GM12878 (cell line): ENCODE measurements at regions not wholly inside any gene's neighbourhood (a gene's known extent, or its start where the extent isn't known, plus 50 kb on each side); places are given as distances from the start of the nearest gene placed in this dataset.

ENCODE experiments used
- ATAC-seq: fragments of 200-7000 bp; cut with Tn5 transposase; 3 replicates; pipeline ENCODE4 v1.9.1; 2020; ENCODE audit warnings: mild to moderate bottlenecking, moderate library complexity
- BruUV-seq: library from RNA; stranded (reverse); fragments of 400-500 nt; replicated peaks from 2 replicates; lab custom pipeline; 2021; lab: Mats Ljungman, UMichigan
- CTCF ChIA-PET: fragments of 300-600 bp; sonication (Branson Sonifier 250); formaldehyde crosslinking; extraction: SDS; loops from one replicate; lab custom pipeline; 2021; ENCODE audit warnings: inconsistent platforms; lab: Yijun Ruan, JAX
- POLR2A ChIA-PET: fragments of 350-600 bp; formaldehyde crosslinking; extraction: SDS; loops from one replicate; lab custom pipeline; 2021; ENCODE audit warnings: inconsistent platforms; lab: Charles Lee
- RAD21 ChIA-PET: fragments of 300-600 bp; sonication (Branson Sonifier 250); formaldehyde crosslinking; loops from one replicate; lab custom pipeline; 2023; ENCODE audit warnings: antibody characterized with exemption; ENCODE audit not compliant: unreplicated experiment; lab: Charles Lee
- SMC1A ChIA-PET: fragments of 300-600 bp; sonication (Branson Sonifier 250); formaldehyde crosslinking; loops from one replicate; lab custom pipeline; 2023; ENCODE audit not compliant: unreplicated experiment, uncharacterized antibody; lab: Charles Lee
- DNase-seq: peaks from one replicate; pipeline ENCODE4 v3.0.0-alpha.2; 2011; ENCODE audit warnings: low read depth, low spot score
- FAIRE-seq: peaks from 3 replicates; lab custom pipeline; 2011; peaks lifted over from hg19 to GRCh38; lab: Jason Lieb, UNC
- H2AFZ ChIP-seq: 2 replicates; pipeline ENCODE4 v1.6.0; 2011; ENCODE audit warnings: low read depth, low read length, control low read depth; ENCODE audit not compliant: control insufficient read depth
- H3K27ac ChIP-seq: 2 replicates; pipeline ENCODE4 v1.5.1; 2011; ENCODE audit warnings: control low read depth; ENCODE audit not compliant: control insufficient read depth, insufficient read depth
- H3K27me3 ChIP-seq, 2 experiments: replicated peaks in 1 of 2; 2 replicates each; pipeline versions ENCODE4 v1.6.0 to v1.6.1; 2011; ENCODE audit warnings: low read length in 1 of 2; ENCODE audit not compliant: control insufficient read depth in 2 of 2, insufficient read depth in 2 of 2
- H3K36me3 ChIP-seq, 2 experiments: 2 replicates each; pipeline ENCODE4 v1.5.1; 2011; ENCODE audit warnings: low read length in 1 of 2; ENCODE audit not compliant: control insufficient read depth in 2 of 2, insufficient read depth in 2 of 2
- H3K4me1 ChIP-seq: 2 replicates; pipeline ENCODE4 v1.6.1; 2011; ENCODE audit warnings: mild to moderate bottlenecking, low read length, moderate library complexity, mixed read lengths; ENCODE audit not compliant: control insufficient read depth, insufficient read depth
- H3K4me2 ChIP-seq: 2 replicates; pipeline ENCODE4 v1.6.0; 2011; ENCODE audit warnings: control low read depth; ENCODE audit not compliant: control insufficient read depth, insufficient read depth
- H3K4me3 ChIP-seq: fragments of 200-600 bp; sonication (generic); 2 replicates; pipeline ENCODE4 v1.5.1; 2016
- H3K79me2 ChIP-seq: 2 replicates; pipeline ENCODE4 v1.6.0; 2011; ENCODE audit warnings: low read length; ENCODE audit not compliant: control insufficient read depth, insufficient read depth
- H3K9ac ChIP-seq: 2 replicates; pipeline ENCODE4 v1.8.0; 2011; ENCODE audit warnings: low read length, control low read depth, mixed read lengths; ENCODE audit not compliant: control insufficient read depth, insufficient read depth
- H3K9me3 ChIP-seq: replicated peaks from 3 replicates; pipeline ENCODE4 v1.5.1; 2011; ENCODE audit warnings: mild to moderate bottlenecking, low read length; ENCODE audit not compliant: control insufficient read depth, insufficient read depth
- H4K20me1 ChIP-seq: 2 replicates; pipeline ENCODE4 v1.6.0; 2011; ENCODE audit not compliant: control insufficient read depth, insufficient read depth
- CBFB ChIP-seq: IDR thresholded peaks from 2 replicates; pipeline ENCODE4 v1.6.1; 2016; ENCODE audit warnings: antibody characterized with exemption, low read depth
- CREB1 ChIP-seq: IDR thresholded peaks from 2 replicates; pipeline ENCODE4 v1.6.1; 2012; ENCODE audit warnings: low read depth, mild to moderate bottlenecking, inconsistent platforms
- CREM ChIP-seq: IDR thresholded peaks from 2 replicates; pipeline ENCODE4 v1.6.1; 2014; ENCODE audit warnings: antibody characterized with exemption, low read depth
- DPF2 ChIP-seq: fragments of 450-650 bp; IDR thresholded peaks from 2 replicates; pipeline ENCODE4 v1.6.1; 2017; ENCODE audit warnings: mild to moderate bottlenecking
- EP300 ChIP-seq, 2 experiments: fragments of 150-350 bp in 1 of 2; IDR thresholded peaks; 2 replicates each; pipeline ENCODE4 v1.6.1; 2011 to 2012; ENCODE audit warnings: low read depth in 2 of 2, low read length in 2 of 2, borderline replicate concordance in 1 of 2, improper control_type of control experiment in 1 of 2, inconsistent platforms in 1 of 2; ENCODE audit not compliant: control insufficient read depth in 1 of 2
- JUND ChIP-seq: IDR thresholded peaks from 2 replicates; pipeline ENCODE4 v1.6.1; 2012; ENCODE audit warnings: low read depth, mild to moderate bottlenecking, low read length, improper control_type of control experiment, moderate library complexity
- MXI1 ChIP-seq: fragments of 150-350 bp; IDR thresholded peaks from 2 replicates; pipeline ENCODE4 v1.6.1; 2011; ENCODE audit warnings: low read depth, mild to moderate bottlenecking, inconsistent platforms, low read length, improper control_type of control experiment
- NR2C2 ChIP-seq: IDR thresholded peaks from 2 replicates; pipeline ENCODE4 v1.6.1; 2011; ENCODE audit warnings: borderline replicate concordance, low read depth; ENCODE audit not compliant: control insufficient read depth, insufficient read length
- NRF1 ChIP-seq: conservative IDR thresholded peaks from 2 replicates; pipeline ENCODE4 v1.6.1; 2011; ENCODE audit warnings: mild to moderate bottlenecking, low read depth, low read length, improper control_type of control experiment
- RAD51 ChIP-seq: fragments of 450-650 bp; IDR thresholded peaks from 2 replicates; pipeline ENCODE4 v1.6.1; 2016; ENCODE audit warnings: moderate library complexity, mild to moderate bottlenecking, inconsistent platforms
- SMAD1 ChIP-seq: fragments of 450-650 bp; IDR thresholded peaks from 2 replicates; pipeline ENCODE4 v1.6.1; 2018; ENCODE audit warnings: mild to moderate bottlenecking, low read depth; ENCODE audit not compliant: partially characterized antibody
- YY1 ChIP-seq: IDR thresholded peaks from 2 replicates; pipeline ENCODE4 v1.6.1; 2011; ENCODE audit warnings: low read depth, mild to moderate bottlenecking, low read length
- WGBS: methylation state at CpG from one replicate; pipeline ENCODE4 v1.1.6; 2016; ENCODE audit warnings: low lambda C conversion rate; ENCODE audit not compliant: insufficient replicate concordance, insufficient coverage; ENCODE audit errors: missing lambda C conversion rate; 5-methylcytosine and 5-hydroxymethylcytosine counted together
- in situ Hi-C: fragments of 300-500 bp; cut with MboI; formaldehyde crosslinking; loops from 9 replicates; pipeline ENCODE4 v1.14.3; 2018; ENCODE audit warnings: mixed read lengths
- intact Hi-C: fragments of 100-400 bp; cut with micrococcal nuclease; formaldehyde crosslinking; loops from one replicate; pipeline ENCODE4 v1.14.2; 2022; ENCODE audit not compliant: unreplicated experiment
- TF ChIP-seq, protein P1 (sequence below): fragments of 150-350 bp; IDR thresholded peaks from 2 replicates; pipeline ENCODE4 v1.6.1; 2014; ENCODE audit warnings: mild to moderate bottlenecking, low read depth, low read length
- TF ChIP-seq, protein P2 (sequence below): IDR thresholded peaks from 2 replicates; pipeline ENCODE4 v1.6.1; 2011; ENCODE audit warnings: low read depth, low read length, improper control_type of control experiment, borderline replicate concordance
- TF ChIP-seq, protein P3 (sequence below): IDR thresholded peaks from 2 replicates; pipeline ENCODE4 v1.6.1; 2012; ENCODE audit warnings: low read depth, low read length, improper control_type of control experiment
- TF ChIP-seq, protein P4 (sequence below): fragments of 450-650 bp; IDR thresholded peaks from 2 replicates; pipeline ENCODE4 v1.6.1; 2016; ENCODE audit warnings: mild to moderate bottlenecking
- TF ChIP-seq, protein P5 (sequence below): fragments of 450-650 bp; IDR thresholded peaks from 2 replicates; pipeline ENCODE4 v1.6.1; 2017; ENCODE audit warnings: low read depth, mild to moderate bottlenecking, moderate library complexity

DNA sequence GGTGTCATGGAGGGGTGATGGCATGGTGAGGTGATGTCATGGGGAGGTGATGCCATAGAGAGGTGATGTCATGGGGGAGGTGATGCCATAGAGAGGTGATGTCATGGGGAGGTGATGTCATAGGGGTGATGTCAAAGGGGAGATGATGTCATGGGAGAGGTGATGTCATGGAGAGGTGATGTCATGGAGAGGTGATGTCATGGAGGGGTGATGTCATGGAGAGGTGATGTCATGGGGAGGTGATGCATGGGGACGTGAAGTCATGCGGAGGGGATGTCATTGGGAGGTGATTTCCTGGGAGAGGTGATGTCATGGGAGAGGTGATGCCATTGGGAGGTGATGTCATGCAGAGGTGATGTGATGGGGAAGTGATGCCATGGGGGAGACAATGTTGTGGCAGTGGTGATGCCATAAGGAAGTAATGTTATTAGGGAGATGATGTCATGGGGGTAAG lies 92.1 kb upstream of the C1orf174 start (continued):
- TF ChIP-seq, protein P1, sequence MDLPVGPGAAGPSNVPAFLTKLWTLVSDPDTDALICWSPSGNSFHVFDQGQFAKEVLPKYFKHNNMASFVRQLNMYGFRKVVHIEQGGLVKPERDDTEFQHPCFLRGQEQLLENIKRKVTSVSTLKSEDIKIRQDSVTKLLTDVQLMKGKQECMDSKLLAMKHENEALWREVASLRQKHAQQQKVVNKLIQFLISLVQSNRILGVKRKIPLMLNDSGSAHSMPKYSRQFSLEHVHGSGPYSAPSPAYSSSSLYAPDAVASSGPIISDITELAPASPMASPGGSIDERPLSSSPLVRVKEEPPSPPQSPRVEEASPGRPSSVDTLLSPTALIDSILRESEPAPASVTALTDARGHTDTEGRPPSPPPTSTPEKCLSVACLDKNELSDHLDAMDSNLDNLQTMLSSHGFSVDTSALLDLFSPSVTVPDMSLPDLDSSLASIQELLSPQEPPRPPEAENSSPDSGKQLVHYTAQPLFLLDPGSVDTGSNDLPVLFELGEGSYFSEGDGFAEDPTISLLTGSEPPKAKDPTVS: no peak
- TF ChIP-seq CBFB (no peak), YY1 (no peak), MXI1 (no peak), CREM (peak; percentile 81), CREB1 (peak; percentile 93), SMAD1 (no peak)
- TF ChIP-seq, protein P2, sequence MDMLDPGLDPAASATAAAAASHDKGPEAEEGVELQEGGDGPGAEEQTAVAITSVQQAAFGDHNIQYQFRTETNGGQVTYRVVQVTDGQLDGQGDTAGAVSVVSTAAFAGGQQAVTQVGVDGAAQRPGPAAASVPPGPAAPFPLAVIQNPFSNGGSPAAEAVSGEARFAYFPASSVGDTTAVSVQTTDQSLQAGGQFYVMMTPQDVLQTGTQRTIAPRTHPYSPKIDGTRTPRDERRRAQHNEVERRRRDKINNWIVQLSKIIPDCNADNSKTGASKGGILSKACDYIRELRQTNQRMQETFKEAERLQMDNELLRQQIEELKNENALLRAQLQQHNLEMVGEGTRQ: no peak

DNA sequence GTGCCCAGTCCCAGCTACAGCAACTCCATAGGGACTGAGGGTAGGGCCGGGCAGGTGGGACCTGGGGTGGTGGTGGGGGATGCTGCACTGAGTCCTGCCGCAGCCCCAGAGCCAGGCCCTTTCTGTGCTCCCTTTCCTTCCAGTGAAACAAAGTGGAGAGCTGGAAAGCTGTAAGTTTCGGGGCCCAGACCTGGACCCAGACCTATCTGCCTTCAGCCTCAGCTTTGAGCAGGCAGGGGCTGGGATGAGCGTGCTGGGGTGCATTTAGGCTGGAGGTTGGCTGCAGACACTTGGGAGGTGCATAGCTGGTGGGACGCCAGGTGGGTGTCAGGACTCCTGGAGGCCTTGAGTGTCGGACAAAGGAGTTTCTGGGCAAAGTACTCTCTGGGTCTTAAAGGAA lies 92.7 kb upstream of the C1orf174 start:
- POLR2A ChIA-PET: interaction anchor here (0.6 kb wide), 1 partner anchor 385 kb away, joined by 3 read pairs; no protein-coding TSS in a partner anchor
- H3K9ac ChIP-seq: no peak overlapping the region
- 12% methylated on average over 6 of the region's 6 CpGs for WGBS
- in situ Hi-C loops (no loop called here), intact Hi-C loops (no loop called here)
- RAD21 ChIA-PET: no interaction called here
- H3K9me3 ChIP-seq: no peaks in the 10 kb centered on the region; the same call in 2 of the 3 replicates
- SMC1A ChIA-PET: no interaction called here
- H3K27me3 ChIP-seq: no peaks in the 10 kb centered on the region
- no peak for FAIRE-seq
- H3K36me3 ChIP-seq: no peaks in the 10 kb centered on the region
- no peaks in the 10 kb centered on the region for H3K4me1 ChIP-seq
- H2AFZ ChIP-seq: no peak overlapping the region
- ATAC-seq: no peak
- no peak overlapping the region for H3K4me3 ChIP-seq
- no TSS peak for BruUV-seq
- DNase-seq: no peak
- no peak overlapping the region for H3K27ac ChIP-seq
- H4K20me1 ChIP-seq: no peaks in the 10 kb centered on the region
- H3K4me2 ChIP-seq: no peak overlapping the region
- CTCF ChIA-PET: no interaction called here
- no peaks in the 10 kb centered on the region for H3K79me2 ChIP-seq
- TF ChIP-seq, protein P3, sequence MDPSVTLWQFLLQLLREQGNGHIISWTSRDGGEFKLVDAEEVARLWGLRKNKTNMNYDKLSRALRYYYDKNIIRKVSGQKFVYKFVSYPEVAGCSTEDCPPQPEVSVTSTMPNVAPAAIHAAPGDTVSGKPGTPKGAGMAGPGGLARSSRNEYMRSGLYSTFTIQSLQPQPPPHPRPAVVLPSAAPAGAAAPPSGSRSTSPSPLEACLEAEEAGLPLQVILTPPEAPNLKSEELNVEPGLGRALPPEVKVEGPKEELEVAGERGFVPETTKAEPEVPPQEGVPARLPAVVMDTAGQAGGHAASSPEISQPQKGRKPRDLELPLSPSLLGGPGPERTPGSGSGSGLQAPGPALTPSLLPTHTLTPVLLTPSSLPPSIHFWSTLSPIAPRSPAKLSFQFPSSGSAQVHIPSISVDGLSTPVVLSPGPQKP: no peak
- no peak for TF ChIP-seq DPF2
- TF ChIP-seq JUND: no peak
- TF ChIP-seq, protein P4, sequence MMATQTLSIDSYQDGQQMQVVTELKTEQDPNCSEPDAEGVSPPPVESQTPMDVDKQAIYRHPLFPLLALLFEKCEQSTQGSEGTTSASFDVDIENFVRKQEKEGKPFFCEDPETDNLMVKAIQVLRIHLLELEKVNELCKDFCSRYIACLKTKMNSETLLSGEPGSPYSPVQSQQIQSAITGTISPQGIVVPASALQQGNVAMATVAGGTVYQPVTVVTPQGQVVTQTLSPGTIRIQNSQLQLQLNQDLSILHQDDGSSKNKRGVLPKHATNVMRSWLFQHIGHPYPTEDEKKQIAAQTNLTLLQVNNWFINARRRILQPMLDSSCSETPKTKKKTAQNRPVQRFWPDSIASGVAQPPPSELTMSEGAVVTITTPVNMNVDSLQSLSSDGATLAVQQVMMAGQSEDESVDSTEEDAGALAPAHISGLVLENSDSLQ: no peak
- no peak for TF ChIP-seq NR2C2
- TF ChIP-seq EP300 (IDR thresholded peaks at IDR 0.05; ENCODE audit: borderline replicate concordance in 1 of 2, control insufficient read depth in 1 of 2, low read depth in 2 of 2, low read length in 2 of 2): no peak
- no peak for TF ChIP-seq NRF1
- no peak for TF ChIP-seq RAD51
- TF ChIP-seq, protein P5, sequence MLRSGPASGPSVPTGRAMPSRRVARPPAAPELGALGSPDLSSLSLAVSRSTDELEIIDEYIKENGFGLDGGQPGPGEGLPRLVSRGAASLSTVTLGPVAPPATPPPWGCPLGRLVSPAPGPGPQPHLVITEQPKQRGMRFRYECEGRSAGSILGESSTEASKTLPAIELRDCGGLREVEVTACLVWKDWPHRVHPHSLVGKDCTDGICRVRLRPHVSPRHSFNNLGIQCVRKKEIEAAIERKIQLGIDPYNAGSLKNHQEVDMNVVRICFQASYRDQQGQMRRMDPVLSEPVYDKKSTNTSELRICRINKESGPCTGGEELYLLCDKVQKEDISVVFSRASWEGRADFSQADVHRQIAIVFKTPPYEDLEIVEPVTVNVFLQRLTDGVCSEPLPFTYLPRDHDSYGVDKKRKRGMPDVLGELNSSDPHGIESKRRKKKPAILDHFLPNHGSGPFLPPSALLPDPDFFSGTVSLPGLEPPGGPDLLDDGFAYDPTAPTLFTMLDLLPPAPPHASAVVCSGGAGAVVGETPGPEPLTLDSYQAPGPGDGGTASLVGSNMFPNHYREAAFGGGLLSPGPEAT: no peak
